GM19035 (cell line): ENCODE measurements at regions not wholly inside any gene's neighbourhood (a gene's known extent, or its start where the extent isn't known, plus 50 kb on each side); places are given as distances from the start of the nearest gene placed in this dataset.
"Not testable (repeated sequence)": the region's sequence is repeated elsewhere in the genome, so short reads cannot be mapped to it uniquely, and the experiment has no call there.

Experiments used
- ATAC-seq: cut with Tn5 transposase; IDR thresholded peaks from one replicate; pipeline ENCODE4 v1.9.1; 2021; ENCODE audit not compliant: unreplicated experiment

DNA sequence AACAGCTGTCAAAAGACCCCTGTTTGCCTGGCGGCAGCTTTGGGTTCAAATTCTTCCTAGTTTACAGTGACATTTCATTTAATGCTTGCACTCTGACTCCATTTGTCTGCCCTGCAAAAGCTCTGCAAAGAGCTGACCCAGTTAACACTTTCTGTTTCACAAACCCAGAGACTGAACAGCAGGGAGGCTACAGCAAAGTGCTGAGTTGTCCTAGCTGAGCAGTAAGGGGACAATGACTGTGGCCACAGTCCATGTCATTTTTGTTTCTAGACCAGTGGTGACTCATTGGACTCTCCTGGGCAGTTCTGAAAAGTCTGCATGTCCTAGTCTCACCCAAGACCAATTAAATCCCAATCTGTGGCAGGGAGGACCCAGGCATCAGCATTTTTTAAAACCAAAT, 994.8 kb upstream of the WWC1 start:
- ATAC-seq = no peak

- not testable (repeated sequence) for ATAC-seq
Observed at GRCh38 chr5:167299861-167300260, 991.6 kb upstream of the WWC1 start.

DNA sequence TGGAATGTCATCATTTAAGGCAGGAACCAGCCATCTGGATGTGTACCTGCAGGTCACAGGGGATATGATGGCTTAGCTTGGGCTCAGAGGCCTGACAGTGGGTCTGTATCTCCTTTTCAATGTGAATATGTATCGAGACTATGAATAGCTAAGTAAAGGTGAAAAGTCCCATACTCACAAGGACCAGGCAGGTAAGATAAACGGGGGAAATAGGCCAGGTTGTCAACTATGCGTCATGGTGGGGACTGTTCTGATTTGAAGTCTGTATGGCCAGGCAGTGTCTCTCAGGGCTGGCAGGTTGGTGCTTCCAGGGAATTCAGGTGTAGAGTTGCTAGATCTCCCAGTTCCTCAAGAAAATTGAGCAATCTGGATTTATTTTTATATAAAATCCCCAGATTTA, 987.9 kb upstream of the WWC1 start:
- no peak for ATAC-seq

GRCh38 chr5:167304834-167305469, 986.5 kb upstream of the WWC1 start:
- ATAC-seq = no peak

DNA sequence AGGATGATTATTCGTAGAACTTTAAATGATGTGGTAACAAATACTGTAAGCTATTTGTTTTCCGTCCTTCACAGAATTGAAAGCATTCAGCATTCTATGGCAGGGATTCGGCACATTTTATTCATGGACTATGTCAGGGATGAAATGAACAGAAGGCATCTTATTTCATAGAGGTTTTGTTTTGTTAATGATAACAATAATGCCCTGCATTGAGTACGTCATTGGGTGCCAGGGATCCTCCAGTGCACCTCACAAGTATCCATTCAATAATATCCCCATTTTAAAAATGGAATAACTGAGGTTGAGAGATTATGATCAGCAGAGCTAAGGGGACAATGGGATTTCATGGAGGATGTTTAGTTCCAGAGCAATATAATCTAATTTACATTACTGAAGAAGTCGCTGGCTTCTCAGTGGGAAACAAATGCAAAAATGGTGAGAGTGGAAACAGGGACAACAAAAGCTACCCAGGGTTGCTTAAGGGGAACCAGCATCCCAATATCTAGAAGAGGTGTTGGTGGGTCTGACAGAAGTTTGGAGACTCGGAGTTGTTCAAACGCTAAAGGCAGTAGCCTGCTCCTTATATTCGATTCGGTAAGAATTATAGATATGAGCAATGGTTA, 985.7 kb upstream of the WWC1 start:
- no peak for ATAC-seq

- ATAC-seq = no peak
Observed at GRCh38 chr5:167307042-167307441, 984.4 kb upstream of the WWC1 start.

DNA sequence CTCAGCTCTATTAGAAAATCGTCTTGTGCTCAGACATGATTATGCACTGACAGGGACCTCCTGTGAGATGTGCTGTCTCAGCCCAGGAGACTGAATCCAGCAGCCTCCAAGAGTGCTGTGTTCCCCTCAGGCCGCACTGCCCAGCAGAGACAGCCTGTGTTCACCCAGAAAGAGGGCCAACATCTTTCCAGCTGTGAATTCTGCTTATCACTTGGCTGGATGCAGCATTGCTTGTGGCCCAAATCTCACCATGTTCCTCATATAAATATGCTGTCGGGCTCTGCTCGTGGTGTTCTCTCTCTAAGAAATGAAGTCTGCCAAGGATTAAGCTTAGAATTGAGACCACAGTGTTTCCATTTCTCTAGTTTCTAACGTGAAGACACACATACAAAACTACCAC, 983.0 kb upstream of the WWC1 start:
- ATAC-seq = no peak

GRCh38 chr5:167309941-167310517, 981.4 kb upstream of the WWC1 start:
- ATAC-seq = no peak

DNA sequence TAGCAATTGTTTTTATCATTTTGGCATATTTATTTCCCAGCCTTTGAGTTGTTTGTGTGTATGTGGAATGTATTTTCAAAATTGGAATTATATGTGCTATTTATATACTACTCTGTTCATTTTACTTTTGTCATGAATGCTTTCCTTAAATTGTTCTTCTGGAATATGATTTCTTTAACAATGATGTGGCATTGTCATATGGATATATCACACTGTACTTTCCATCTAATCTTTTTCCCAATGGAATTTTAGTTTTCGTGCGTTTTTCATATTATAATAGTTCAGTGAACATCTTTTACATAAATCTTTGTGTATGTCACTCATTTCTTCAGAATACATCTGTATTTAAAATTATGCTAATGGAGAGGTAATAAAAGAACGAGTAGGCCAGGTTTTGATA, 980.1 kb upstream of the WWC1 start:
- no peak for ATAC-seq

GRCh38 chr5:167312225-167312624, 979.2 kb upstream of the WWC1 start:
- ATAC-seq = no peak

DNA sequence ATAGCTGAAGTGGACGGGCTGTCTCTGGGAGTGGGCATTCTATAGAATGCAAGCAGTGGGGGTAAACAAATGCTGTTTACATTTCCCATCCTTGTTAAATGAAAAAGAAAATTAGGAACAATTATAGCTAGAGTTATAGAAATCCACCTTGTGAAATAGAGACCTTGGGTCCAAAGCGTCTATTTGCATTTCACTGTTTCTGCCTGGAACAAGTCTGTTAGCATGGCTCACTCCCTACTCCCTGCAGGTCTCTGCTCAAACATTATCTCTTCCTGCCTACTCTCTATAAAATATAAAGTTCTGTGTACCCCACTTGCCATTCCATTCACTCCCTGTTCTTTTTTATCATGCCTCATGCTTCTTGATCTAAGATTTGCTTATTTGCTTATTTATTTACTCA, 975.7 kb upstream of the WWC1 start:
- no peak for ATAC-seq

DNA sequence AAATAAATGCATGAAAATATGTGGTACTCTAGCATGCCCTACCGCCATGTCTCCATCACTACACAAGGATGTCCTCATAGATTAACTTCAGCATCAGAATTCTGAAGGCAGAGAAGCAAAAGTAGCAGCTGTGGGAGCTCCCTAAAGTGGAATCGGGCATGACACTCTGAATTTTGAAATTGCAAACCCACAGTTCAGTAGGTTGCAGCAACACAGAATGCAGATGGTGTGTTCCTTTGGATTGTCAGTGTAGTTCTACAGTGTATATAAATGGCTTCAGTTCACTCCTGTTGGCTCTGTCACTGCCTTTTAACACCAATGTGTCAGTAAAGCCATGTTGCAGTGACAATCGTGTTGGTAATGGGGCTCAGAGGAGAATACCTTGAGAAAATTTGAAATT, 973.6 kb upstream of the WWC1 start:
- no peak for ATAC-seq

DNA sequence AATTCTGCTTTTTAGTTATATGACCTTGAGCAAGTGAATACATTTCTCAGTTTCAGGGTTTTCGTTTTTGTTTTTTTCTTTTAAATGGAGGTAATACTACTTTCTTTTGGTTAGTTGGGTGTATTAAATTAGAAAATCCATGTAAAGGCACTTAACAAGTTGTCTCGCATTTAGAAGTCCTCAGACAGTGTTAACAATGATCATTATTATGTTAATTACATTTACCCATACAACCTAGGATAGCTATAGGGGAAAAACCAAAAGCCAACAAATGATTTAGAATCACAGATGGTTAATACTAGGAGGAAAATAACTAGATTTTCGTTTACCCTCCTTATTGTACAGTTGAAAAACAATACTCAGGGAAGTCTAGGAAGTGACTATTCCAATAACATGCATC, 972.2 kb upstream of the WWC1 start:
- no peak for ATAC-seq

DNA sequence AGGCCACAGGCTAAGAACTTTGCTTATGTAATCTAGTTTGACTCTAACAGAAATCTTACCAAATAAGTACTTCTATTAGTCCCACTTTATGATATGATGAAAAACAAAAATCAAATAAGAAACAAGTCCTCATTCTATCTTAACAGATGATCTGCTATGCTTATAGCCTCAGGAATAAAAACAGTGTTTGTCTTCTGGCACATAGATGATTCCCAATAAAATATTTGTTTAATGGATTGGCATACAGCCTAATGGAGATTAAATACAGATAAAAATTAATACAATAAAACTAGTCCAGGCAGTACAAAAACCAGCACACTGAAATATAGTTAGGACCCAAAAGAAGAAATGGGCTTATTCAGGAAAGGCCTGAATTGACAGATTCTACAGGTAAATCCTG, 971.4 kb upstream of the WWC1 start:
- ATAC-seq = no peak

DNA sequence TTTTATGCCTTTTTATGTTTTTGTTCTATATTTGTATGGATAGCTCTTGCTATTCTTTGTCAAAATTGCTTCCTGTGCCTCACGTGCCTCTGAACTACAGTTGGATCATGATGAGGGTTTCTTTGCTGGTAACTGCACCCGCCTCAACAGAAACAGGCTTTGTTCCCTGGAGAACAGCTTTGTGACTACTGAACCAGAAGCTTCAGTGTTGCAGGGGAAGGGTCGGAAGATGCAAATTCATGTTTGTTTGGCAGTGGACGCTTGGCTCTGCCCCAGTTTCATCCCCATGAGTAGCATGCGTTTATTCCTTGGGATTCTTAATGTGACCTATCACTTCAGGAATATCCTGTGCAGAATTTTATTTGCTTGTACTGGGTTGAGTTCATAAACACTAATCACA, 959.1 kb upstream of the WWC1 start:
- ATAC-seq = no peak

DNA sequence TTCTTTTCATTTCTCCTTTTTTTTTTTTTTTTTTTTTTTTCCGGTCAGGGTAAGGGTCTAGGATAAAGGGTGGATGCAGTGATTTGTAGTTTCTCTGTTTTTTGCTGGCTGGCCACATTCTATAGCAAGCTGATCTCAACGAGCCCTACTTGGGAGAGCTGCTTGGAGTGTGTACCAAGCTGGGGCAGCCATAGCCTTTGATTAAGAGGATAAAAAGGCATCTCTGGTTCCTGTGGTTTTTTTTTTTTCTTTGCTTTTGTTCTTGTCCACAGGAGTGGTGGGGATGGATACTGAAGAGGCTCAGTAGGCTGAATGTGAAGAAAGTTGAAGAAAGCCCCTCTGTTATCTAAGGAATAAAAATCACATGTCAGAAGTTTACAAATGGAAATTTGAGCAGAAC, 955.3 kb upstream of the WWC1 start:
- no peak for ATAC-seq

GRCh38 chr5:167339205-167339604, 952.2 kb upstream of the WWC1 start:
- ATAC-seq = no peak

- ATAC-seq = no peak
Observed at GRCh38 chr5:167346461-167346860, 945.0 kb upstream of the WWC1 start.

DNA sequence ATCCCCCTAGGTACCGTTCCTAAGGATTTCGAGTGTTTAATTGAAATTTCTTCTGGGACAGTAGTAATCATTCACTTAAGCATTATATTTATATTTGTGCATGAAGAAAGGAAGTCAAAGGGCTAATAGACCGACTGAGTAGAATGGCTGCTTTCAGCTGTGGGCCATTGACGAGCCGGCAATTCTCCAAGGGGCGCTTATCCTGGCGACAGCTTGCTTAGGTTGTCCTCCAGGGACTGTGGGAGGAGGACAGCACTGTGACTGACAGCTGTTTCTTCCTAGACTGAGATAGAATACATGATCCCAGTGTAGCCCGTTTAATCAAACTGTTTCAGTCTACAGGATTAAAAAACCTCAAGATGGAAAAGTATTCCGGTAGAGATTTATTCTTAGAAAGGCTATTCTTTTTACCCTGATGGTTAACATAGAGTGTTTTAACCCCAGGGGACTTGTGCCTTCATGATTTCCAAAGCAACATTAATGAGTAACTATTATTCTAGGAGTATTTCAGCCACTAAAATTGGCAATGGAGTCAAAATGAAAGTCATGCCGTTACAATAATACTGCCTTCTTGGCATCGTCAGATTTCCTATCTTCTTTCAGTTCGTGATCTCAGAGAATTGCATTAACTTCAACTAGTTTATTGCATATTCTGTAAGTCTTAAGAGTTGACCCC, 943.1 kb upstream of the WWC1 start:
- no peak for ATAC-seq

DNA sequence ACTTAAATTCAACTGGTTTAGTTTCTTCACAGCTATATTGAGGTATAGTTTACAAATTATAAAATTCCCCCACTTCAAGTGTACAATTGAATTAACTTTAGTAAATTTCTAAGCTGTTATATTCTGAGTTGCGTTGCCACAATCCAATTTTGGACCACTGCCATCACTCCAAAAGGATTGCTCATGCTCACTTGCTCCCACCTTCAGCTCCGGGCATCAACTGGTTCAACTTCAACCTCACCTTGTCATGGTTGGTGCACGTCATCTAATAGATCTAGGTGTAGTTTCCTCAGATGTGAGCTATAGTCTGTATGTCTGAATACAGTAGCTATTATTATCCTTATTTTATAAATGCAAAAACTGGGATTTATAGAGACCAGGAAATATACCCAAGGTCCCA, 942.5 kb upstream of the WWC1 start:
- no peak for ATAC-seq

DNA sequence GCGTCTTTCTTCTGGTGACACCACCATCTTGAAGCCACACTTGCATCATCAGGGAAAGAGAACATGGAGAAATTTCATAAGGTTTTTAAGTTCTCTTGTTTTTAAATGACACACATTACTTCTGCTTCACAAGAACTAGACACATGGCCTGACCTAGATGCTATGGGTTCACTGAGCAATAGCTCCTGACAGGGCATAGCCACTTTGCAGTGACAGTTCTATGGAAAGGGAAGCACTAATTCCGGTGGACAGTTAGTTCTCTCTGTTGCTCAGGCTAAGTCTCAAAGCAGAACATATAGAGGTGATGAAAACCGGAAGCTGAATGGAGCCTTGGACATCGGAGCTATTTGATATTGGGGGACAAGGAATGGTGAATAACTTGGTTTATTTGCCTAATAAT, 940.1 kb upstream of the WWC1 start:
- ATAC-seq = no peak

DNA sequence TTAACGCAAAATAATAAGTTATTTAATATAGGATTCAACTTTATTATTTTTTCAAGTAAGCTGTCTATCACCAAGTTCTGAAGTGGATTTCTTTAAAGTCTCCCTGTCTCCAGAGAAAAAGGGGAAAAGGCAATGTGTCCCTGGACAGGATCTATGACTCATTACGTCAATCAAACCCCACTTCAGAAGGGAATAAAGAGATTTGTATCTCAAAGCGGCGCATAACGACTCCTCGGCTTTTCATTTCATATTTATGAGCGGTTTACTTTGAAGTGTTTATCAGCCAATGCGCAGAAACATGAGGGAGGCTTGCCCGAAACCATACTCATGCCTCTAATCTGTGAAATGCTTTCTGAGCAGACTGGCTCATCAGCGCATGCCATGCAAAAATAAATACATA, 938.6 kb upstream of the WWC1 start:
- no peak for ATAC-seq
